WTC11 (cell line): ENCODE measurements at regions not wholly inside any gene's neighbourhood (a gene's known extent, or its start where the extent isn't known, plus 50 kb on each side); places are given as distances from the start of the nearest gene placed in this dataset.

Source experiments
- NR1H2 ChIP-seq: sonication (generic); formaldehyde crosslinking; IDR thresholded peaks from 2 replicates; pipeline ENCODE4 v1.9.0; 2021; ENCODE audit warnings: mild to moderate bottlenecking, moderate library complexity, missing genetic modification reagents
- NR3C1 ChIP-seq: sonication (generic); formaldehyde crosslinking; conservative IDR thresholded peaks from 2 replicates; pipeline ENCODE4 v1.8.1; 2023; ENCODE audit warnings: low read depth, mild to moderate bottlenecking, missing genetic modification reagents
- SMAD4 ChIP-seq: sonication (generic); formaldehyde crosslinking; IDR thresholded peaks from 2 replicates; pipeline ENCODE4 v1.8.0; 2022; ENCODE audit warnings: mild to moderate bottlenecking, missing genetic modification reagents
- SP1 ChIP-seq: sonication (generic); formaldehyde crosslinking; conservative IDR thresholded peaks from 2 replicates; pipeline ENCODE4 v1.8.1; 2022; ENCODE audit warnings: missing genetic modification reagents
- TP53 ChIP-seq: sonication (generic); formaldehyde crosslinking; IDR thresholded peaks from 2 replicates; pipeline ENCODE4 v1.8.1; 2023; ENCODE audit warnings: mild to moderate bottlenecking, missing genetic modification reagents
- ZNF219 ChIP-seq: sonication (generic); formaldehyde crosslinking; IDR thresholded peaks from 2 replicates; pipeline ENCODE4 v1.8.0; 2023; ENCODE audit warnings: missing genetic modification reagents, mild to moderate bottlenecking, borderline replicate concordance
- ZNF317 ChIP-seq: sonication (generic); formaldehyde crosslinking; IDR thresholded peaks from 2 replicates; pipeline ENCODE4 v1.8.1; 2023; ENCODE audit warnings: low read depth, mild to moderate bottlenecking, moderate library complexity, missing genetic modification reagents, borderline replicate concordance
- ZNF396 ChIP-seq: fragments of 250-450 bp; sonication (Bioruptor Pico); IDR thresholded peaks from 2 replicates; pipeline ENCODE4 v1.8.0; 2021; ENCODE audit warnings: mild to moderate bottlenecking, moderate library complexity, borderline replicate concordance
- TF ChIP-seq, protein P1 (sequence below): fragments of 200-600 bp; IDR thresholded peaks from 2 replicates; pipeline ENCODE4 v1.8.0; 2022; ENCODE audit warnings: antibody characterized with exemption
- TF ChIP-seq, protein P2 (sequence below): sonication (generic); formaldehyde crosslinking; IDR thresholded peaks from 2 replicates; pipeline ENCODE4 v1.8.1; 2023; ENCODE audit warnings: mild to moderate bottlenecking, missing genetic modification reagents, moderate library complexity
- TF ChIP-seq, protein P3 (sequence below): sonication (generic); formaldehyde crosslinking; IDR thresholded peaks from 2 replicates; pipeline ENCODE4 v1.8.0; 2022; ENCODE audit warnings: mild to moderate bottlenecking, missing genetic modification reagents
- TF ChIP-seq, protein P4 (sequence below): fragments of 250-450 bp; sonication (Bioruptor Pico); IDR thresholded peaks from 2 replicates; pipeline ENCODE4 v1.9.0; 2021; ENCODE audit warnings: mild to moderate bottlenecking, borderline replicate concordance

DNA sequence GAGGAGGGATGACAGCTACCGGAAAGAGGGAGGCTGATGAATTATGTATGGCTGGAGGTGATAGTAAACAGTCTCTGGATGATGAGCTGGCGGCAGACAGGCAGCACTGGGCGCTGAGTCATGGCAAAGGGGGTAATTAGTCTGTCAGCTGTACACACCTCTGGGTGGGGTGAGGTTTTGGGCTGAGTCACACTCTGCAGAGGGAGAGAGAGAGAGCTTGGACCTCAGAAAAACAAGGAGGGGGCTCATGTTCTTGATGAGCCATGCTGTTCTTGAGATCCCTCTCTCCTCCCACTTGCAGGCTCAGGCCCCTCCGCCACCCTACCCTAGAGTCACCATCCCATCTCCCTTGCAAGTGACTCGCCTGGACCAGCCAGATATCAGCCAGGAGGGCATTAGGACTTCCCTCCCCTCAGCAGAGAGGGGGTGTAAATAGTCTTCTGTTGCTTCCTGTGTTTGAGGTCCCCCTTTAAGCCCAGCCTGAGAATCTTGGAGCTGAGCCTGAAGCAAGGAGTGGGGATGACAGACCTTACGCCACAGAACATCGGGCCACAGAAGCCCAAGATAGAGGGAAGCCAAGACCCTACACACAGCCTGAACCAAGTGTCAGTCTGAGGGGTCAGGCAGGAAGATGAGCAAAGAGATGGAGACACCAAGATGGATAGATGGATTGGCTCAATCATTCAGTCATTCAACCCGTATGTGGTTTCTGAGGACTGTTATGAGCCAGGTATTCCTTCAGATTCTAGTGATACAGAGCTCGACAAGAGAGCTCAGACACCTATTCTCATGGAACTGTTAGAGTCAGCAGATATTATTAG lies 383.2 kb upstream of the CCL2 start:
- TF ChIP-seq SP1 (no peak), TP53 (CRISPR knock-in tag) (no peak), ZNF317 (no peak), ZNF219 (CRISPR knock-in tag) (no peak), SMAD4 (CRISPR knock-in tag) (no peak), ZNF396 (CRISPR knock-in tag) (no peak), NR1H2 (CRISPR knock-in tag) (no peak), NR3C1 (CRISPR knock-in tag) (no peak)
- TF ChIP-seq, protein P1, sequence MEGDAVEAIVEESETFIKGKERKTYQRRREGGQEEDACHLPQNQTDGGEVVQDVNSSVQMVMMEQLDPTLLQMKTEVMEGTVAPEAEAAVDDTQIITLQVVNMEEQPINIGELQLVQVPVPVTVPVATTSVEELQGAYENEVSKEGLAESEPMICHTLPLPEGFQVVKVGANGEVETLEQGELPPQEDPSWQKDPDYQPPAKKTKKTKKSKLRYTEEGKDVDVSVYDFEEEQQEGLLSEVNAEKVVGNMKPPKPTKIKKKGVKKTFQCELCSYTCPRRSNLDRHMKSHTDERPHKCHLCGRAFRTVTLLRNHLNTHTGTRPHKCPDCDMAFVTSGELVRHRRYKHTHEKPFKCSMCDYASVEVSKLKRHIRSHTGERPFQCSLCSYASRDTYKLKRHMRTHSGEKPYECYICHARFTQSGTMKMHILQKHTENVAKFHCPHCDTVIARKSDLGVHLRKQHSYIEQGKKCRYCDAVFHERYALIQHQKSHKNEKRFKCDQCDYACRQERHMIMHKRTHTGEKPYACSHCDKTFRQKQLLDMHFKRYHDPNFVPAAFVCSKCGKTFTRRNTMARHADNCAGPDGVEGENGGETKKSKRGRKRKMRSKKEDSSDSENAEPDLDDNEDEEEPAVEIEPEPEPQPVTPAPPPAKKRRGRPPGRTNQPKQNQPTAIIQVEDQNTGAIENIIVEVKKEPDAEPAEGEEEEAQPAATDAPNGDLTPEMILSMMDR, result no peak
- TF ChIP-seq, protein P2, sequence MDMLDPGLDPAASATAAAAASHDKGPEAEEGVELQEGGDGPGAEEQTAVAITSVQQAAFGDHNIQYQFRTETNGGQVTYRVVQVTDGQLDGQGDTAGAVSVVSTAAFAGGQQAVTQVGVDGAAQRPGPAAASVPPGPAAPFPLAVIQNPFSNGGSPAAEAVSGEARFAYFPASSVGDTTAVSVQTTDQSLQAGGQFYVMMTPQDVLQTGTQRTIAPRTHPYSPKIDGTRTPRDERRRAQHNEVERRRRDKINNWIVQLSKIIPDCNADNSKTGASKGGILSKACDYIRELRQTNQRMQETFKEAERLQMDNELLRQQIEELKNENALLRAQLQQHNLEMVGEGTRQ, result no peak
- TF ChIP-seq, protein P3, sequence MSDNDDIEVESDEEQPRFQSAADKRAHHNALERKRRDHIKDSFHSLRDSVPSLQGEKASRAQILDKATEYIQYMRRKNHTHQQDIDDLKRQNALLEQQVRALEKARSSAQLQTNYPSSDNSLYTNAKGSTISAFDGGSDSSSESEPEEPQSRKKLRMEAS (CRISPR knock-in tag), result no peak
- TF ChIP-seq, protein P4, sequence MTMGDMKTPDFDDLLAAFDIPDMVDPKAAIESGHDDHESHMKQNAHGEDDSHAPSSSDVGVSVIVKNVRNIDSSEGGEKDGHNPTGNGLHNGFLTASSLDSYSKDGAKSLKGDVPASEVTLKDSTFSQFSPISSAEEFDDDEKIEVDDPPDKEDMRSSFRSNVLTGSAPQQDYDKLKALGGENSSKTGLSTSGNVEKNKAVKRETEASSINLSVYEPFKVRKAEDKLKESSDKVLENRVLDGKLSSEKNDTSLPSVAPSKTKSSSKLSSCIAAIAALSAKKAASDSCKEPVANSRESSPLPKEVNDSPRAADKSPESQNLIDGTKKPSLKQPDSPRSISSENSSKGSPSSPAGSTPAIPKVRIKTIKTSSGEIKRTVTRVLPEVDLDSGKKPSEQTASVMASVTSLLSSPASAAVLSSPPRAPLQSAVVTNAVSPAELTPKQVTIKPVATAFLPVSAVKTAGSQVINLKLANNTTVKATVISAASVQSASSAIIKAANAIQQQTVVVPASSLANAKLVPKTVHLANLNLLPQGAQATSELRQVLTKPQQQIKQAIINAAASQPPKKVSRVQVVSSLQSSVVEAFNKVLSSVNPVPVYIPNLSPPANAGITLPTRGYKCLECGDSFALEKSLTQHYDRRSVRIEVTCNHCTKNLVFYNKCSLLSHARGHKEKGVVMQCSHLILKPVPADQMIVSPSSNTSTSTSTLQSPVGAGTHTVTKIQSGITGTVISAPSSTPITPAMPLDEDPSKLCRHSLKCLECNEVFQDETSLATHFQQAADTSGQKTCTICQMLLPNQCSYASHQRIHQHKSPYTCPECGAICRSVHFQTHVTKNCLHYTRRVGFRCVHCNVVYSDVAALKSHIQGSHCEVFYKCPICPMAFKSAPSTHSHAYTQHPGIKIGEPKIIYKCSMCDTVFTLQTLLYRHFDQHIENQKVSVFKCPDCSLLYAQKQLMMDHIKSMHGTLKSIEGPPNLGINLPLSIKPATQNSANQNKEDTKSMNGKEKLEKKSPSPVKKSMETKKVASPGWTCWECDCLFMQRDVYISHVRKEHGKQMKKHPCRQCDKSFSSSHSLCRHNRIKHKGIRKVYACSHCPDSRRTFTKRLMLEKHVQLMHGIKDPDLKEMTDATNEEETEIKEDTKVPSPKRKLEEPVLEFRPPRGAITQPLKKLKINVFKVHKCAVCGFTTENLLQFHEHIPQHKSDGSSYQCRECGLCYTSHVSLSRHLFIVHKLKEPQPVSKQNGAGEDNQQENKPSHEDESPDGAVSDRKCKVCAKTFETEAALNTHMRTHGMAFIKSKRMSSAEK, result no peak
